HG03097 (cell line): ENCODE measurements at regions not wholly inside any gene's neighbourhood (a gene's known extent, or its start where the extent isn't known, plus 50 kb on each side); places are given as distances from the start of the nearest gene placed in this dataset.

Source experiments
- ATAC-seq: cut with Tn5 transposase; IDR thresholded peaks from one replicate; pipeline ENCODE4 v1.9.1; 2021; ENCODE audit not compliant: unreplicated experiment, low FRiP score

DNA sequence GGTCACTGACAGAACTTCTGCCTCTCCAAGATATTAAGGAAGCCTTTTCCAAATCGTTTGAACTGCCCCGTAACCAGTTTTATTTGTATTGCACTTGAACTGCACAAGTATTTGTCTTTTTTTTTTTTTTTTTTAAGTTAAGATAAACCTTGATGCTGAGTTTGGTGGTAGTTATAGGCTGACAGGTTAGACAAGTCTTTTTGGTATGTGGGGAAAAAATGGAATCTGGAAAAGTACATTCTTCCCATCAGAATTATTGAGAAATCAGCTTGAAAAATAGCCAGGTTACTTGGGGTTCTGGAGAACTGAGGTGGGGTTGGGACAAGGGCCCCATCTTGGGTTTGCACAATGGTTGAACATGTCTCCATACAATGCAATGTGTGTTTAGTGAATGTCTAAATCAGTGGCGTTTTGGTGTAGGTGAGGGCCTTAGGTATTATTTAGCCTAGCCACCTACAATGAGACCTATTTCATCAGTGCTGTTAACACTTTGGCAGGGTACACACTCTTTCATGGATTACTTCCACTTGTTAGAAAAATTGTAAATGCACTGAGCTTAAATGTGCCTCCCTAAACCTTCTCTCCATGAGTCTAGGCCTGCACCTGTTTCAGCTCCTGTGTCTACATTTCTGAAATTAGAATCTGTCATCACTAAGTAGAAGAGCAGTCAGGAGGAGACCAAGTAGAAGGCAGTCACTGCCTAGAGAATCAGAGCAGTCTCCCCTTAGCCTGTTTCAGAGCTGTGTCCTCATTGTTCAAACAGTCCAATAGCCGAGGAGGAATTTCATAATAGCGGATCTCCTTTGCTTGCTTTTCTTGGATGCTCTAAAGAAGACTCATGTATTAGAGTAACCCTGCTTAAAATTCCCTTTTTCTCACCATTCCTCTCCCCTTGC is 140.0 kb upstream of the HMHB1 start:
- ATAC-seq: no peak

DNA sequence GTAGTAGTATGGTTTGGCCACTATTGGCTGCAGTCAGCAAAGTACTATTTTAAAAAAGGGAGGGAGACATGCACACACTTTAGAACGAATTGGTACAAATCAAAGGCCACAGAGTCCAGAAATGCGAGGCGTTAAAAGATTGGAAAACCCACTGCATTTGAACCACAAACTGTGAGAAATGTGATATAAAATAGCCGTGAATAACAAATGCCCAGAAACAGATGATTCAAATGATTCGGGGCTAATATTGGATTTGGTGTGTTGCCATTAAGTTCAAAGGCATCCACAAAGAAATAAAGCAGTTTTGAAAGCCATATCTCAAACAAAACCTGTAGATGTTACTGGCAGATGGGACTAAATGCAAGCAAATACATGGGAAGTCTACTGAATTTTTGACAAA is 140.9 kb upstream of the HMHB1 start:
- no peak for ATAC-seq

DNA sequence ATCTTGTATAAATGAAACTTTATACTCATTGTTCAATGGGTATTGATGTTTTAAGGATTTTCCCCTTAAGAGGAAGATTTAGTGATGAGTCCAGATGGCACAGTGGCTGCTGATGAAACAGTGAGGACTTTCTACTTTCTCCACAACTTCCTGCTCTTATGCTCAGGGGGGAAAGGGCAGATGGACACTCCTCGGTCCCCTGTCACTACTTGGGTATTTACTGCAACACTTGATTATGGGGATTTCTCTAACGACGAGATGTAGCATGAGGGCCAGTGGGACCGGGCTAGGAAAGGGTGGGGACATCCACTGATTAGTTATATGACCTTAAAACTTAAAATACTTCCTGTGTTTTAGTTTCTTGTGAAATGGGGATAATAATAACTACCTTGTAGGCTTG is 146.1 kb upstream of the HMHB1 start:
- ATAC-seq: no peak

DNA sequence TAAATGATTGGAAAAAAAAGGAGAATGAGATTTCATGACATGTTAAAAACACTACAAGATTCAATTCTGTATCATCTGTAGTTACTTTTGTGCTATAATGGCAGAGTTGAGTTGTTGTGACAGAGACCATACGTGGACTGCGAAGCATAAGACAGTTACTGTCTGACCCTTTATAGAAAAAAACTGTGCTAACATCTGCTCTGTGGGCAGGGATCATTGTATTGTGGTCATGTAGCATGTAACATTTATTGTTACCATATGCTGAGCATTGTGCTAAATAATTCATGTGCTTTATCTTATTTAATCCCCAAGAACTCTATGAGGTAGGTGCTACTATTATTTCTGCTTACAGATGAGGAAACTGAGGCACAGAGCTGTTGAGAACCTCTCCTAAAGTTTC is 147.3 kb upstream of the HMHB1 start:
- no peak for ATAC-seq

DNA sequence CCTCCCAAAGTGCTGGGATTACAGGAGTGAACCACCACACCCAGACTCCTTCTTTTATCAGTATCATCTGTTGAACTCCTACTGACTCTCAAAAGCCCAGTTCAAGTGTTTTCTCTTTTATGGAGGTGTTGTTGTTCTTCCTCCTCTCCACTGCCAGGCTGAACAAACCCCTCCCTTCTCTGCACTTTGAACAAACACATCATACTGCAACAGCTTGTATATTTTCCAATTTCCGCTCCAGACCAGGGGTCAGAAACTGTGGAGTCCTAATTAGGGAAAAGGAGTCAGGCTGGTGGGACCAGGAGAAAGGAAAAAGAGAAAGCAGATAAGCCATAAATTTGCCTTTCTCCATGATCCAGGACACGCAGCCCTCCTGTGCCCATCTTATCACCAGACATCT is 148.1 kb upstream of the HMHB1 start:
- ATAC-seq: no peak

DNA sequence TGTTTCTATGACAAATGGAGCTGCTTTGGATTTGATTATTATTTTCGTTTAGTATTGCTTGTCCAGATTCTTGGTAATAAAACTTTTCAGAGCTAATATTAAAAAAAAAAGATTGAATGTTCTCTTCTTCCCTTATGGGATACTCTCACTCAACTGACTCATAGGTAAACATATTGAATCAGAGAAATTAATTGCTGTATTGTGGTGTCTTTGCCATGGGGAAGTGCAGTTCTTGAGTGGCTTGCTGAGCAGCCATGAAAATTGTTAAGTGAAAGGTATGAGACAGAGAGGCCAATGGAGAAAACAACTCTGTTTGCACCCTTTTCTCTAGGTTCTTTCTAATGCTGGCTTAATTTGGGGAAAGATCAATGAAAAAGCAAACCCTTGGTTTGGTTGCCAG is 149.9 kb upstream of the HMHB1 start:
- ATAC-seq: no peak

DNA sequence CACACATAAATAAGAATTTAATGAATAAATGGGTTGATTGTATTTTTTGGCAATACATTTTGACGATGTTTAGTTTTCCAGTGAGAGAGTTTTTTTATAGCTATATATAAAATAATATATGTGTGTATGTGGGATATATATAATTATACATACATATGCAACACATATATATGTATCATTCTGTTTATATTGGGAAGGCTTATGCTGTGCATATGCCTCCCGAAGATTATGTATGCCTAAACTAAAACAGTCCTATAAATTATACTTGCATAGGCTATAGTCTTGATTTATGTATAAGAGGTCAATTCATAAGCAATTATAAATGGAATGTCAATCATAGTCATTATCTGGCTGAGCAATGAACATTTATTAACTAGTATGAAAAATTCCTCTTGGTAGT is 151.3 kb upstream of the HMHB1 start:
- no peak for ATAC-seq

DNA sequence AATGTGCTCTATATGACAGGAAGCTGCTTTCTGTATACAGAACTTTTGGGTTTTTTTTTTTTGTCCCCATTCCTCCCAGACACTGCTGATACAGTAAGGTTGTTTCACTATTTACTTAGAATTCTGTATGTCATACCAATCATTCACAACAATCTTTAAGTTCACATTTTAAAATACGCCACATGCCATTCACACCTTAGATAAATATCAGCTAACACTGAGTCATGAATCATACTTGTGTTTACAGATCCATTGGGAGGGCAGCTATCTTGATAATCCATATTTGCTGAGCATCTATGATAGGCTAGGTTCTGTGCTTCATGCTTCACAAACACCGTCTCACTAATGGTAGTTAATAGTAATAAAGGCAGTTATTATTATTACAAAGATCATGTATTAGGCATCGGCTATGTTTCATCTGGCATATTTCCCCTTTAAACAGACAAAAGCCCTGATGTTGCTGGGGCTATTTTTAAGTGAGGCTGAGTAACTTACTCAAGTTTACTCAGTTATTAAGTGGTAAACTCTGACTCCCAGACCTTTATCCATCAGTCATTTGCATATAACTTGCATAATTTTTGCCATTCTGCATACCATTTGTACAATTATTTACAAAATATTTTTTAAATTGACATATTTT is 152.2 kb upstream of the HMHB1 start:
- ATAC-seq: no peak

DNA sequence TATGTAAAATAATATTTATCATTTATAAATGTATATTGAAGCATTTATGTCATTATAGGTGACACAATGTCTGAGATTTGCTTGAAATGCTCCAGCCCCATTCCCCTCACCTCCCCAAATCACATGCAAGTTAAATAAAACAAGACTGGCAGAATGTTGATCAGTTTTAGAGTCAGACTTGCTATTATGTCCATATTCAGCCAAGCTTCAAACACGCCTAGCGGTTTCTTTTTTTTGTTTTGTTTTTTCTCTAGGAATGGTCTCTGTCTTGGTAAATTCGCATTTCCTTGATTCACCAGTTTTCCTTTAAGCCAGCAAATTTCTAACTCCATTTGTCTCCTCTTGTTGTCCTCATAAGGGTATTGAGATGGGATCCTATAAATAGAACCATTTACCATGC is 153.0 kb upstream of the HMHB1 start:
- no peak for ATAC-seq

DNA sequence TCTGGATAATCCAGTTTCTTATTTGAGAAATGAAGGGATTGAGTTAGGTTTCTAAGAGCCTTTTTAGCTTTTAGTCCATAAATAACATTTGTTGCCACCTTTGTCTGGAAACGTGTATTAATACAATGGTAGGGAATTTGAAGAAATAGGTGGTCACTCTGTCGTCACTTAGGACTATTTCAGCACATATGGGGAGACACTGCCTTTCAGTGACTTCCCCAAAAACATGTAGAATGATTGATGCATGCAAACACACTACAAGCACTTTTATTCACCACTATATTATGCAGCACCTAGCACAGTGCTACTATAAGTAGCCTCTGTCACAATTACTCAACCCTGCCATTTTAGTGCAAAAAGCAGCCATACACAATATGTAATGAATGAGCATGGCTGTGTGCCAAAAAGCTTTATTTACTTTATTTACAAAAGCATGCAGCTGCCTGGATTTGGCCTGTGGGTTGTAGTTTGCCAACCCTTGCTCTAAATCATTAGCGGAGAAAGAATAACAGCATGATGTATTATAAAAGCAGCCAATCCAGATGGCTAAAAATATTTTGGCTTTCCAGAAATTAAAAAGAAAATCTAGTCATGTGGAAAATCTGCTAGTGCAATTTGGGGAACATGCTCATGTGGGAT is 154.2 kb upstream of the HMHB1 start:
- no peak for ATAC-seq

DNA sequence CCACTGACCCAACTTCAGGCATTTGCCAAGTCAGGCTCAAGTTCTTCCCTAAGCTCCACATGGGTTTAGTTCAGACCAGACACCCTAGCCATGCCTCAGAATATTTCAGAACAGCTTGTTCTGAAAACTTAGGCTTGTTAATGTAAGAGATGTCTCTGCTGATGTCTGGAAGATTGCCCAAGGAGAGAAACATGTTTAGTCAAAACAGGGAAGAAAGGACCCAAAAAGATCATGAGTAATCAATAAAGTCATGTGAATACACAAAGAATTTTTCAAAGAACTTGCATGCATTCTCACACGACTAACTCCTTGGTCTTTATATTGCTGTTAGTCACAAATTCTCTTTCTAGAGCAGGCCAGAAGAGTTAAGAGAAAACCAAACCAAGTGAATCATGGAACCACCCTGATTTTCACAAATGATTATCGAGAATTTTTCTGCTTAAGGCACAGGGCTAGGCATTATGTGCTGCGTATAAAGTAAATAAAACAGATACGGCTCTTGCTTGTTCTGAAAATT is 158.1 kb upstream of the HMHB1 start:
- no peak for ATAC-seq

DNA sequence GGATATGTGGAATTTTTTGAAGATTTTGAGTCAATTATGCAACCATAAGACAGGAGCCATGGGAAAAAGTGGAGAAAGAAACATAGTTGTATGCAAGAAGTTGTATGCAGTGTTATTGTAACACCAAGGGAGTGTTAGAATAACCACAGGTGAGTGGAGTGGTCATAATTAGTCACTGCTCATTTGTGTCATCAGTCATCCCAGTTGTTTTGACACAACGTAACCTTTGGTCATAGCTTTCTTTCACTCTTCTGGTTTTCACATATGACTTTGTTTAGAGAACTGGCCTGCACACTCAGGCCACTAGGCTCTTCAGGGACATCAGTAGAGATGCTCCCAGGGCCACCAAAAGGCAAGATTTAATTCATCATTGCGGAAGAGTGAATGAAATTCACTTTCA is 158.7 kb upstream of the HMHB1 start:
- ATAC-seq: no peak

DNA sequence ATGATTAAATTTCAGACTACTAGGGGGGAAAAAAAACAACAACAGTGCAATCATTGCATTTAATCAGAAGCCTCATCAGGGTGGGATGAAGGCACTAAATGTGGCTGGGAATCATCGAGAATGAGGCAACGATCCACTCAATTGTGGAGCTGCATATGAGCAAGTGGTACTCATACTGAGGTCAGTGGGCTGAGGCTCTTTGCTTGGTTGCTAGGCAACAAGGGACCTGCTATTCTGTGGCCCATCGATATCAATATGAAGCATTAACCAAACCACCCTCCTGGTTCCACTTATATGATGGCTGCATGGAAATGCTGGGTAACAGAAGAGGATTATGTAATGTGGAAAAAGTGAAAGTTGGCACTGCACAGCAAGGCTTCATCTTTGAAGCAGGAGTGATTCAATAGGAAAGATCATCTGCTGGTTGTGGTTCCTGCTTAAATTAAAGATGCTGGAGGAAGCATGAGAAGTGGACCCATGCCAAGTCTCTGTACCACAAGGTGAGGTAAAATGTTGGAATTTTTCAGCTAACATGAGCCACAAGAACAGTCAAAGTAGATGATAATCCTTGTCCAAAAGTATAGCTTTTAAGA is 159.8 kb upstream of the HMHB1 start:
- ATAC-seq: no peak

DNA sequence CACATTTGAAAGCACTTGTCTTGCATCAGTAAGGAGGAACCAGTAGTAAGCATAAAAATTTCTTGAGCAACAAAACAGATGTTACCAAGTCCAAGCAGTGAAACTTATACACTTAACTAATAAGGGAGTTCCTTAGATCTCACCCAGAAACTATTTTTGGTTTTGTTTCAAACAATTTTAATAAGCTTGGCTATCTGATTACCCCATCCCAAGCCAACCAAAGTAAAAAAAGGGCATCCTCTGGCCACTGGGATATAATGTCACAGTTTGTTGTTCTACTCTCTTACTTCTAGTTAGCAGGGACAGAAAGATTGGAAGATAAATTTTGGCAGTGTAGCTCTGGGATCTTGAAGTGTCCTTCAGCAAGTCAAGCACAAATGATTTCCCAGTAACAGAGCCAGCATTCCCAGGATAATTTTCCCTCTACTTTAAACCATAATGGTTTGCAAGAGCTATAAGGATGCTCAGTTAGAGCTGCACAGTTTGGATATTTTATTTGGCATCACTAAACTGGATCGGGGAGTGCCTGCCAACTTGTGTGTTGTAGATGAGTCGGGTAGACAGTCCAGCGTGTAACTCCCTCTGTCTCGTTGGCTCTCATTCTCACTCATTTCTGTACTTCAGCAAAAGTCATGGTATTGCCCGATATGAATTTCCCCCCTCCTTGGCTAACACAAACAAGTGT is 161.9 kb upstream of the HMHB1 start:
- no peak for ATAC-seq

DNA sequence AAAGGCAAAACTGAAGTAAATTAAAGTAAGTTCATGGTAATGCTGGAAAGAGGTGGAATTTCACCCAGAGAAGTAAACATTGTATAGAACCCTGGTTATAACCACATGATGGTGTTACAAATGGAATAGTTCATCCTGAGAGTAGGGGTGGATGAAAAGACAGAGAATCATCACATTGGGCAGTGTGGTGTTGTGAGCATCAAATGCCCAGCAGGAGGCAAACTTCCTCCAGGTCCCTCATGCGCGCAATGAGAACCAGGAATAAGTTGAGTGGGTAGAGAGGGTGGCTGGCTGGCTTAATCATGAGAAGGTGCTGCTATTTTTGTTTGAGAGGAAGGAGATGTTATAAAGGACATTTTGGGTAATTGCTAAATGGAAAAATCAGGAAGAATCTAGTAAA is 163.3 kb upstream of the HMHB1 start:
- ATAC-seq: no peak

DNA sequence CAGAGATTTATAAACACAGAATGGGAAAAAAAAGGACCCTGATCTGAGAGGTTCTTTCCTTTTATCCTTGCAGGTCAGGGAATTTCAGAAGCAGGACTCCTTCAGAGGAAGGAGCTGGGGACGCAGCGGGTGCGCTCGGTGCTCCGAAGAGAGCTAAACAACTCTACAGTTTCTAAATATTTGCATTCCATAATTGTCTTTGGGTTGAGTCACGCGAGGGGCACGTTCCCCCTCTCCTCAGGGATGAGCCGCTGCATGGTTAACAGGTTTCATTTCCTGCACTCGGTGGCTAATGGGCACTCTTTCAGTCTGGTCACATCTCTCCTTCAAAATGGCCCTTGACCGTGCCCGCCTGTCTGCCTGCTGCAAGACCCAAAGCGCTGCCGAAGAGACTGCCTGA is 165.0 kb upstream of the HMHB1 start:
- ATAC-seq: no peak

DNA sequence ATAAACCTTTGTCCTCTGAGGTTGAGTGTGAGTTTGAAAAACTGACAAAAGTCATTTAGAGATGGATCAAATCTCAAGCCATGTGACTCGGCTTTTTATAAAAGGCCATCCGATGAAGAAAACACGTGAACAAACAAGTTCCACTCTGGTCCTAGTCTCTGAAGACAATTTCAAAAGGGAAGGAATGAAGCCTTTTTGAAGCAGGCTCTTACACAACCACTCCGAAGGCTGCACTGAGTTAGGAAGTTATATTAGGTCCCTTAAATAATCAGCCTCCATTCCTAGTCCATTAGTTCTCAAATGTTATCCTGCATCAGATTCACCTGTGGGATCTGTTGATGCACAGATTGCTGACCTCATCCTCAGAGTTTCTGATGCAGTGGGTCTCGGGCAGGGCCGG is 166.6 kb upstream of the HMHB1 start:
- no peak for ATAC-seq

DNA sequence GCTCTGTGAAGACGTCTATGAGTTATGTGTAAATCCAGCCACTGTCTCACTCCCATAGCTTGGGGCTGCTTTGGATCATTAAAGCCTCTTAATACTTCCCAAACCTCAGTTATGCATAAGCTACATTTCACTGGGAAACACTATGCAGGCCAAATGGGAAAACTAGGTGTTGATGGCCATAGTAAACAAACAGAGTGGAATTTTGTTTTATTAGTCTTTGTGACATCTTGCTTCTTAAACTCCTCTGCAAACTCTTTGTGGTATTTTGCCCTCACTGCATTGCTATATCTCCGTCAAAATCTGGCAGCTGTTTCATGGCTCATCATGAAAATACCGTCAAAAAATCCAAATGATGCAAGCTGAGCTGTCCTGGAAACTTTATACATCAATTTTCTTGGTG is 167.2 kb upstream of the HMHB1 start:
- ATAC-seq: no peak

DNA sequence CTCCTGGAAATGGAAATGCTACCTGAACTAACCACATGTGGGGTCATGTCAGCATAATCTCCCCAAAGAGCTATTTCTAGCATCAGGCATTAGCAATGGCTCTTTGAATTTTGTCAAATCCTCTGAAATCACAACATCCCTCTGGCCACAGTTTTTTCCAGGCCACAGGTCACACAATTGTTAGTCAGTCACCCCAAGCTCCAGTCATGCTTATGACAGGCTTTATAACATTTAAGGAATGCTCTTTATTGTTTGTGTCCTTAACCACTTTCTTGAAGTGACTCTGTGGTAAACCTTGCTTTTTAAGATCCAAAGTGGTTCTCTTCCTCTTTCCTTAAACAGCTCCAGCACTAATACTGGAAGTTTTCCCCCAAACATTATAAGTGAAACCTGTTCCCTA is 169.2 kb upstream of the HMHB1 start:
- no peak for ATAC-seq

DNA sequence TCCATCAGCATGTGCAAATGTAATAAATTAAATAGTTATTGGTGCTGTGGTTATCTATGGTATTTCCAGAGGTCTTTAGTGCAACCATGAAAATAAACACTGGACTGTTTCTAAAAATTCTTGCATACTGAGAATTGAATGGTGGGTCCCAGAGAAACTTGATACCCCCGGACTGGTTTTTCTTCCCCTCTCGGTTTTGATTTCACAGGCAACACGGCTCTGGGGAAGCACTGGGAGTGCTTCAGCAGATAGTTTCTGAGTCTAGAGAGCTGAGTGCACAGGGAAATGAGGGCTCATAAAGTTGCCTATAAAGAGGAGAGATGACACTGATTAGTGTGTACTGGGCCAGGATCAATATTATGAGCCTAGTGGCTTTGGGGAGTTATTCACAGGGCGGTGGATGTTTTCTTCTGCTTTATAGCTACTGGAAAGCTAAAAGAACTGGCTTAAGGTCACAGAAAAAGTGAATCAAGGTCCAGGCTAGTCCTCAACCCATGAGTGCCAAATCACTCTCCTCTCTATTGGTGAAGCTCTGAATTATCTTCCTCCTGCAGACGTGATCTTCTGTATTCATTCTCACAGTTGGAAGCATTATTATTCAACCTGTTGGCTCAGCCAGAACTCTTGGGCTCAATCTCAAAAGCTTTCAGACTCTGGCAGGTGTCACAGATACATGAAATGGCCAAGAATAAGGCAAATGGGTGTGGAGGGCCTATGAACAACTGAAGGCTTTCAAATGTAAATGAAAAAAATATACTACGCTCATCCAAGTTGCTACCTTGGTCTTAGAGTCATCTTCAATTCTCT is 170.2 kb upstream of the HMHB1 start:
- ATAC-seq: no peak
